HG03354 (cell line): ENCODE measurements at regions not wholly inside any gene's neighbourhood (a gene's known extent, or its start where the extent isn't known, plus 50 kb on each side); places are given as distances from the start of the nearest gene placed in this dataset.

Source experiments
- ATAC-seq: cut with Tn5 transposase; IDR thresholded peaks from one replicate; pipeline ENCODE4 v1.9.1; 2021; ENCODE audit warnings: mild to moderate bottlenecking; ENCODE audit not compliant: unreplicated experiment, poor library complexity, severe bottlenecking

- ATAC-seq, result no peak
Measured at GRCh38 chr1:201652181-201652580, 113.3 kb downstream of the NAV1 start.

DNA sequence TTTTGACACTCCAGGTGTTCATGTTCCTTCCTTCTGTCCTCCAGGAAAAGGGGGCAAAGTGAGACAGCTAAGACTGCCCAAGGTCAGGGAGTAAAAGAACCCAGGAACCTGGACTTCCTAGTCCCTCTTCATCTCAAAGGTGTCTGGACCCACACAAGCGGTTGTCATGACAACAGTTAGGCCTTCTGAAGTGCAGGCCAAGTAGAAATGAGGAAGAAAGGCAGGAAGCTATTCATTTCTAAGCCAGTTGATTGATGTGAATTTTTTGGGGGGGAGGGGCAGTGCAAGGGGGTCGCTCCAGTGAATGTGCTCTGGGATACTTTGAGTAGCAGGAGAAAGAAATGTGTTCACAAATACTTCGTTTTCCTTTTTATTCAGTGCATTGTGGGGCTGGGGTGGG, 114.3 kb downstream of the NAV1 start:
- ATAC-seq, result no peak

GRCh38 chr1:201653883-201654282, 115.0 kb downstream of the NAV1 start:
- no peak for ATAC-seq

GRCh38 chr1:201655243-201655642, 116.3 kb downstream of the NAV1 start:
- no peak for ATAC-seq

DNA sequence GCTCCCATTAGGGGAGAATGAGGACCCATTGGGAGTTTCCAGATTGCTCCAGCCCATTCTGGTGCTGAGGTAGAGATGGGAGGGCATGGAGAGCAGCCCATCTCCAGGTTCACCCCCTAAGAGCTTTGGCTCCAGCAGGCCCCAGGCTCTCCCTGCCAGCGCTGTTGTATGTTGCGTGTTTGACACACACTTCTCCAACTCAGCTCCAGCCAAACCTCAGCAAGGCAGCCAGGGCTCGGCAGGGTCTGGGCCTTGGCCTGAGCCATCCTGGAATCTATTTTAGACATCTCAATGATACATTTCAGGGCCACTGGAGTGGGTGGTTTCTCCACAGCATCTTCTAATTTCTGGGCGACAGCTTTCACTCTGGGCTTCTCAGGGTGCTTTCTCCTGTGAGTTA, 117.0 kb downstream of the NAV1 start:
- no peak for ATAC-seq

- no peak for ATAC-seq
Measured at GRCh38 chr1:201656311-201657032, 117.5 kb downstream of the NAV1 start.

GRCh38 chr1:201659572-201659971, 120.6 kb downstream of the NAV1 start:
- no peak for ATAC-seq

DNA sequence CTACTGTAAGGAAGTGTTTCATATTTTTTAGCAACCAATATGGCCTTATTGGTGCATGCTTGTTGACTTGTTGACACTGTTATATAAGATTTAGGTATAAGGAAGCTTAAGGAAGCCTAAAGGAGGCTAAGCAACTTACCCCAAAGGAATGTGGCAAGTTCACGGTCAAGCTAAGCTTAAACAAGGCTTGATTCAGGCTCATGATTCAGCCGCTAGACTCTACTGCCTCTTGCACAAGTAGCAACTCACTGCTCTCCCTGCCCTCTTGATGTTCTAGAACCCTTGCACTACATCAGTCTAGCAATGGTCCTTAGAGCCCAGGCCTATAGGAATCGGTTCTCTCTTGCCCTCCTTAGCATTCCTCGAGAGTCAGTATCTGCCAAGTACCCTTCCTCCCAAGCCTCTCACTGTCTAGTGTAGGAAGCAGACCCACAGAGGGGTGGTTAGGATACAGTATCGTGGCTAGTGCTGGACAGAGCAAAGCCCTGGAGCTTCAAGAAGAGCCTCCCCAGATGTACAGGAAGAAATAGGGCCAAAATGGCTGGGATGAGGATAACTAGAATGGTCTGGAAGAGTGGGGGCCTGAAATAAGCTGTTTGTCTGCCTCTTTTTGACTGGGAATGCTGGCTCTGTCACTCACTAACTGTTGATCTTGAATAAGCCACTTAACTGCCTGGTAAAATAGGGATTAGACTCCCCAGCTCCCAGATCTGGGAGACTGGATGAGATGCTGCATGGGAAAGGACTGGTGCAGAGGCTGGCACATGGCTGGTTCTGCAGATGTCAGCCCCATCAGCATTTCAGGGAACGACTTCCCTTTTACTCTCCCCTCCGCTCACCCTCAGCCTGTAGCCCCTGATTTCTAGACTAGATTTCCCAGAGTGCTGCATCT, 122.2 kb downstream of the NAV1 start:
- no peak for ATAC-seq

DNA sequence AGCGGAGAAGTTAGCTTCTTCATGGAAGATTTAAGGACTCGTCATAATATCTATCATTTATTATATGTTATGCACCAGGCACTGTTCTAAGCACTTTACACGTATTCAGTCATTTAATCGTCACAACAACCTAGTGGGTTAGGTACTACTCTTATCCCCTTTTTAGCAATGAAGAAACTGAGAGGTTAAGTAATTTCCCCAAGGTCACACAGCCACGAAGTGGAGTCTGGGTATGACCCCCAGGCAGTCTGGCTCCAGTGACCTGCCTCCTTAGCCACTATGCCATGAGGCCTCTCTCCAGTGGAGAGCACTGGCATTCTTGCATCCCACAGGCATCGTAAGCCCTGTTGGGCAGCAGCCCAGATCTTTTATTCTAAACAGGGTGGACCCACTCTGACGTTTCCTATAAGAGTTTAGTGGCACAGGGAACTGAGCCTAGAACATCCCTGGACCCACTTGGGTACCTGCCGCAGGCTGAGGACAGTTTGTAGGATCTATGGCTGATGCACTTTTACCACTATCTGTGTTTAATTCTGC, 123.0 kb downstream of the NAV1 start:
- no peak for ATAC-seq

DNA sequence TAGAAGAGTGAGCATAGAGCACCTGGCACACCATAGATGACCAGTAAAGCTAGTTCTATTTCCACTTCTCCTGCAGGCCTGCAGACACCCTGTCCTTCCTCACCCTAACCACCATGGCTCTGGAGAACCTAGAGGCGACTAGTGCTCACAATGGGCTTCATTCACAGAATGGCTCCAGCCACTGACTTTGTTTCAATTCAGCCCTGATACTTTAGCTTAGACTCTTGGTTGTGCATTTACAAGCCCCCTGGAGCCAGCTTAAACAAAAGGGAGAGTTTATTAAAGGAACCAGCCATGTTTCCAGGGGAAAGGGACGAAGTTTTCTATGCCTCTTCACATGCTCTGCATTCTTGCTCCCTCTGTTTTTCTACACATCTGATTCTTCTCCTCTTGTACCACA, 123.7 kb downstream of the NAV1 start:
- ATAC-seq, result no peak

- ATAC-seq, result no peak
Measured at GRCh38 chr1:201663491-201664113, 124.7 kb downstream of the NAV1 start.

DNA sequence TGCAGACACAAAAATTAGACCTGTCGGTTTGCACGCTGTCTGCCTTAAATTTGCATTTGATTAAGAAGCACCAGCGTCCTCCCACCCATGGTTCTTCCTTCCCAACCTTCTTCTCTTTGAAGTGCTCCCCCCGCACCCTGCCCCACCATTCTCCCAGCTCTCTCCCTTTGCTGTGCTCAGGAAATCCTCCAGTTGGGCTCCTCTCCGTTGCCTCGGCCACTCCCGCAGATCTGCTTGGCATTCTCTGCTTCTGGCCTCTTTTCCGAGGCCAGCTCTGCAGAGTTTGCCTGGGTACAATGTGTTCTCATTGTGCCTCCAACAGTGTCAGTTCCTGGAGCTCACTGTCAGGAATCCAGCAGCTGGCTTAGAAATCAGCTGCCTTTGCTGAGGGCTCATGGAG, 126.1 kb downstream of the NAV1 start:
- ATAC-seq, result no peak

GRCh38 chr1:201666102-201666501, 127.2 kb downstream of the NAV1 start:
- no peak for ATAC-seq

- no peak for ATAC-seq
Measured at GRCh38 chr1:201666645-201667044, 127.7 kb downstream of the NAV1 start.

- no peak for ATAC-seq
Measured at GRCh38 chr1:201667479-201667878, 128.6 kb downstream of the NAV1 start.

DNA sequence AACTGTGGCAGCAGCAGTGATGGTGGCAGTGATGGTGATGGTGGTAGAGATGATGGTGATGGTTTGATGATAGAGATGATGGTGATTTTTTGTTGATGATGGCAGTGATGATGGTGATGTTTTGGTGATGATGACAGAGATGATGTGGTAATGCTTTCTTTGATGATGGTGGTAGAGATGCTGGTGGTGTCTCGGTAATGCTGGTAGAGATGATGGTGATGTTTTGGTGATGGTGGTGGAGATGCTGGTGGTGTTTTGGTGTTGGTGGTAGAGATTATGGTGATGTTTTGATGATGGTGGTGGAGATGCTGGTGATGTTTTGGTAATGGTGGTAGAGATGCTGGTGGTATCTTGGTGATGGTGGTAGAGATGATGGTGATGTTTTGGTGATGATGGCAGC, 131.6 kb downstream of the NAV1 start:
- ATAC-seq, result no peak

DNA sequence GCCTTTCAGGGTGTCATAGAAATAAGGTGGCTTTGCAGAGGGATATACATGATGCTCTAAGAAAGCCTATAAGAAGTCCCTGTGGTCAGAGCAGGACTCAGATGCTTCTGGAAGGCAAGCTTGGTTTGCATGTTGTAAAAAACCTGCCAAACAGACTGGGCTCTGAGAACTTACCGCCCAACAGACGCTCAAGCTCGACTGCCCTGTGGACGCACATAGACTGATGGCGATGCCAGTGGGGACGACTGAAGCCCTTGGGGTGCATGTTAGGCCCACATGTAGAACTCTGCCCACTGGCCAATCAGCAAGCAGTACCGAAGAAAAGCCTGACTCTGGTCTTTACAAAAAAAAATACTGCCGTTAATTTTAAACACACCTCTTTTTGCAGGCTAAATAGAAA, 133.8 kb downstream of the NAV1 start:
- ATAC-seq, result no peak

- ATAC-seq, result no peak
Measured at GRCh38 chr1:201673093-201673492, 134.2 kb downstream of the NAV1 start.

DNA sequence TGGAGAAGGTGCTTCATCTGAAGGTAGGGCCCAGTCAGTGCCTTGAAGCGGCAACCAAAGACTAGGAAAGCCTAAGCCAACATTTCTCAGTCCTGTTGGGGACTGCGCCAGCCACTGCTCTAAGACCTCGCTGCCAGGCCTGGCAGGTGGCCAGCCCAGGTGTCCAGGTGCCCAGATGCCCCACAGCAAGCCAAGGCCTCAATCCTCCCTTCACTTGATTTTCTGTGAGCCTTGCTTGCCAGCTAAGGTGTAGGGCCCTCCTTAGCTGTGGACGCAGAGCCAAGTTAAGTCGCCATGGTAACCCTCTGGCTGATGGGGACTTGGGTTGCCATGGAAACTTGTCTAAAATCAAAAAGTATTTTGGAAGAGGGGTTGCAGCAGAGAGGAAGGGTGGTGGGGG, 135.0 kb downstream of the NAV1 start:
- ATAC-seq, result no peak

DNA sequence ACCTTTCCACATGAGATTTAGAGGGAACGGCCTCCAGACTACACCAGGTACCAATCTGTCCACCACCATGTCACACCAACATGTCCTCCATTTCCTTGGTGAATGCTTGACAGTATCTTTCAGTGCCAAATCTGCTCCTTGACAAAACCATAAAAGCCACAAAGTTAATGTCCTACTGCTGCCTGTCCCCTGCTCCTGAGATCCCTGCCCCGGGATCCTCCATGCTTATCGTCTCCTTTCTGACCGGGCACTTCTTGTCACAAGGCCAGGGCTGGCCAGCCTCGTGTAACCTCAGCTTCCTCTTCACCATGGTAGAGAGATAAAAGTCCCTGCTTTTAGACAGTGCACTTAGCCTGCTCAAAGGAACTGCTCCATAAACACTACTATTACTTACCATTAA, 136.2 kb downstream of the NAV1 start:
- ATAC-seq, result no peak

DNA sequence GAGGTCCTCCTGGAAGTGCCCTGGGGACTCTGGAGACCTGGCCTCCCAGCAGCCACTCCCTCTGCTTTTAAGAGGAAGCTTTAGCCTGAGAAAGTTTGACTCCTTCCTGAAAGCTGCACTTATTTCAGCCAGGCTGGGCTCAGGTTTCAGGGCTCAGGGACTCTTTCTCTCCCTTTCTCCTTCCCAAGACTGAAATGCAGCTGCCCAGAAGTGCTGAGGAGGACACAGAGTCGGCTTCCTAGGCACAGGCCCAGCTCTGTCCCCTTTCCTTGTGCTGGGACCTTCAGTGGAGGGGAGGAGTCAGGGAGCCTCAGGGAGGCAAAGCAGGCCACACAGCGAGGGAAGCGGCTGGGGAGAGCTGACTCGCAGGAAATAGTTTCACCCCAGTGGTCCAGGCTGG, 137.3 kb downstream of the NAV1 start:
- no peak for ATAC-seq
